SK-N-SH (cell line): ENCODE measurements at regions not wholly inside any gene's neighbourhood (a gene's known extent, or its start where the extent isn't known, plus 50 kb on each side); places are given as distances from the start of the nearest gene placed in this dataset.

Experiments
- CTCF ChIA-PET: fragments of 300-600, 350-600 bp; formaldehyde crosslinking; extraction: SDS; loops from one replicate; lab custom pipeline; 2021; lab: Yijun Ruan, JAX
- POLR2A ChIA-PET: fragments of 350-600 bp; sonication (Branson Sonifier 250); formaldehyde crosslinking; extraction: SDS; loops from one replicate; lab custom pipeline; 2020; ENCODE audit warnings: antibody characterized with exemption, inconsistent platforms; lab: Yijun Ruan, JAX
- DNase-seq: peaks from one replicate; pipeline ENCODE4 v3.0.0; 2012
- H2AFZ ChIP-seq: fragments of 200-600 bp; sonication (generic); 2 replicates; pipeline ENCODE4 v1.8.1; 2016; ENCODE audit warnings: antibody characterized with exemption, mild to moderate bottlenecking, low read depth
- H3F3A ChIP-seq: fragments of 200-600 bp; sonication (generic); replicated peaks from 2 replicates; pipeline ENCODE3; 2016; ENCODE audit warnings: antibody characterized with exemption, mild to moderate bottlenecking; ENCODE audit not compliant: insufficient read depth
- H3K27ac ChIP-seq, 2 experiments: fragments of 200-500 bp in 1 of 2; fragments of 200-600 bp in 1 of 2; sonication (Bioruptor generic) in 1 of 2; sonication (generic), shearing (Covaris generic) in 1 of 2; 2 replicates each; pipeline versions ENCODE4 v1.5.1 to v1.6.1; 2014 to 2016; ENCODE audit warnings: low read depth in 2 of 2, inconsistent platforms in 1 of 2, low read length in 1 of 2, mild to moderate bottlenecking in 1 of 2, mixed read lengths in 1 of 2
- H3K27me3 ChIP-seq: fragments of 200-600 bp; sonication (generic), shearing (Covaris generic); 2 replicates; pipeline ENCODE4 v1.6.1; 2016; ENCODE audit warnings: mixed run types; ENCODE audit not compliant: insufficient read depth
- H3K36me3 ChIP-seq, 2 experiments: fragments of 200-500 bp in 1 of 2; fragments of 200-600 bp in 1 of 2; sonication (Bioruptor generic) in 1 of 2; sonication (generic) in 1 of 2; replicated peaks in 1 of 2; 2 replicates each; pipeline versions ENCODE3 to v1.5.1; 2014 to 2016; ENCODE audit warnings: low read length in 1 of 2, mild to moderate bottlenecking in 1 of 2; ENCODE audit not compliant: insufficient read depth in 2 of 2, control insufficient read depth in 1 of 2
- H3K4me1 ChIP-seq, 2 experiments: fragments of 200-500 bp in 1 of 2; fragments of 200-600 bp in 1 of 2; sonication (Bioruptor generic) in 1 of 2; sonication (generic), shearing (Covaris generic) in 1 of 2; 2 replicates each; pipeline versions ENCODE4 v1.5.1 to v1.6.1; 2014 to 2016; ENCODE audit warnings: low read depth in 1 of 2, low read length in 1 of 2, mixed run types in 1 of 2; ENCODE audit not compliant: insufficient read depth in 2 of 2, control insufficient read depth in 1 of 2
- H3K4me2 ChIP-seq: fragments of 200-600 bp; sonication (generic), shearing (Covaris generic); 2 replicates; pipeline ENCODE4 v1.6.1; 2017; ENCODE audit warnings: mixed run types
- H3K4me3 ChIP-seq, 2 experiments: fragments of 200-500 bp in 1 of 2; fragments of 200-600 bp in 1 of 2; sonication (Bioruptor generic) in 1 of 2; sonication (generic), shearing (Covaris generic) in 1 of 2; 2 replicates each; pipeline versions ENCODE4 v1.5.1 to v1.8.1; 2014 to 2016; ENCODE audit warnings: low read depth in 2 of 2, inconsistent platforms in 1 of 2, low read length in 1 of 2, mild to moderate bottlenecking in 1 of 2, mixed read lengths in 1 of 2, moderate library complexity in 1 of 2
- H3K79me2 ChIP-seq: fragments of 200-600 bp; sonication (generic); 2 replicates; pipeline ENCODE4 v1.8.1; 2017; ENCODE audit warnings: mild to moderate bottlenecking; ENCODE audit not compliant: insufficient read depth
- H3K9ac ChIP-seq: fragments of 200-600 bp; sonication (generic); 2 replicates; pipeline ENCODE4 v1.6.1; 2017; ENCODE audit warnings: mixed run types
- H3K9me2 ChIP-seq: fragments of 200-600 bp; sonication (generic); 2 replicates; pipeline ENCODE4 v1.6.1; 2017; ENCODE audit warnings: mixed run types
- H3K9me3 ChIP-seq: fragments of 200-600 bp; sonication (generic); 2 replicates; pipeline ENCODE4 v1.6.1; 2017; ENCODE audit warnings: mixed run types, mild to moderate bottlenecking, moderate library complexity
- H4K20me1 ChIP-seq: fragments of 200-600 bp; sonication (generic); 2 replicates; pipeline ENCODE4 v1.6.1; 2017; ENCODE audit warnings: mild to moderate bottlenecking, mixed run types; ENCODE audit not compliant: insufficient read depth
- ELF1 ChIP-seq: IDR thresholded peaks from 2 replicates; pipeline ENCODE4 v1.4.0; 2012
- EP300 ChIP-seq, 2 experiments: IDR thresholded peaks; 2 replicates each; pipeline versions ENCODE4 v1.4.0 to v1.6.1; 2012; ENCODE audit warnings: borderline replicate concordance in 1 of 2, low read depth in 1 of 2, low read length in 1 of 2
- EZH2phosphoT487 ChIP-seq: fragments of 200-600 bp; sonication (generic); IDR thresholded peaks from 2 replicates; pipeline ENCODE4 v1.6.1; 2017; ENCODE audit warnings: low read depth, mixed run types, mild to moderate bottlenecking, antibody characterized with exemption, moderate library complexity, borderline replicate concordance
- FOSL2 ChIP-seq: IDR thresholded peaks from 2 replicates; pipeline ENCODE4 v1.4.0; 2012; ENCODE audit warnings: low read depth, mild to moderate bottlenecking, moderate library complexity, borderline replicate concordance
- GATA2 ChIP-seq: sonication (generic); formaldehyde crosslinking; IDR thresholded peaks from 2 replicates; pipeline ENCODE4 v1.5.0; 2020; ENCODE audit warnings: mild to moderate bottlenecking, missing genetic modification reagents
- IRF3 ChIP-seq: fragments of 150-350 bp; IDR thresholded peaks from 2 replicates; pipeline ENCODE4 v1.6.1; 2016; ENCODE audit warnings: mild to moderate bottlenecking, low read depth, low read length
- NFIC ChIP-seq: IDR thresholded peaks from 2 replicates; pipeline ENCODE4 v1.4.0; 2012; ENCODE audit warnings: borderline replicate concordance
- NRF1 ChIP-seq: IDR thresholded peaks from 2 replicates; pipeline ENCODE4 v1.6.1; 2012; ENCODE audit warnings: low read depth, mild to moderate bottlenecking, low read length
- PBX3 ChIP-seq: IDR thresholded peaks from 2 replicates; pipeline ENCODE4; 2012
- POLR2AphosphoS5 ChIP-seq: IDR thresholded peaks from 2 replicates; pipeline ENCODE4 v1.6.1; 2012; ENCODE audit warnings: low read depth, low read length
- RCOR1 ChIP-seq: fragments of 150-350 bp; IDR thresholded peaks from 2 replicates; pipeline ENCODE4 v1.6.1; 2017; ENCODE audit warnings: antibody characterized with exemption, low read length
- RXRA ChIP-seq: IDR thresholded peaks from 2 replicates; pipeline ENCODE4 v1.4.0; 2012; ENCODE audit warnings: low read depth, mild to moderate bottlenecking, borderline replicate concordance
- USF2 ChIP-seq: fragments of 150-350 bp; IDR thresholded peaks from 2 replicates; pipeline ENCODE4 v1.6.1; 2017; ENCODE audit warnings: antibody characterized with exemption, low read length, low read depth, borderline replicate concordance
- YY1 ChIP-seq: IDR thresholded peaks from 2 replicates; pipeline ENCODE4 v1.4.0; 2012; ENCODE audit warnings: low read depth, mild to moderate bottlenecking
- ZBTB33 ChIP-seq: IDR thresholded peaks from 2 replicates; pipeline ENCODE4 v1.4.0; 2012; ENCODE audit warnings: low read depth, borderline replicate concordance
- WGBS: methylation state at CpG from one replicate; pipeline ENCODE4 v1.1.6; 2017; ENCODE audit warnings: low lambda C conversion rate; 5-methylcytosine and 5-hydroxymethylcytosine counted together

- ChIA-PET CTCF (interaction anchor here (1.1 to 1.5 kb wide), 3 partner anchors 11 to 148 kb away, joined by 3 to 4 read pairs (median 3); no protein-coding TSS in a partner anchor), POLR2A (no interaction called here)
- Histone ChIP-seq H3K4me2 (no peak overlapping the region), H3K9ac (no peak overlapping the region), H4K20me1 (no peaks in the 10 kb centered on the region), H3F3A (no peaks in the 10 kb centered on the region), H3K79me2 (no peaks in the 10 kb centered on the region), H3K4me3 (no peak overlapping the region), H3K9me2 (no peaks in the 10 kb centered on the region), H2AFZ (no peak overlapping the region), H3K9me3 (no peaks in the 10 kb centered on the region), H3K27me3 (peaks cover 8% of the 10 kb centered on the region; the same call in 1 of the 2 replicates), H3K27ac (no peak overlapping the region), H3K36me3 (no peaks in the 10 kb centered on the region), H3K4me1 (peaks cover 0 to 8% of the 10 kb centered on the region in 2 experiments; a peak in 1 of 4 replicates)
- no peak for TF ChIP-seq POLR2AphosphoS5
- no peak for TF ChIP-seq NRF1
- TF ChIP-seq RXRA, result no peak
- TF ChIP-seq ZBTB33, result no peak
- TF ChIP-seq EZH2phosphoT487, result no peak
- TF ChIP-seq RCOR1, result no peak
- no peak for TF ChIP-seq YY1
- TF ChIP-seq IRF3, result no peak
- no peak for TF ChIP-seq ELF1
- no peak for TF ChIP-seq EP300 (IDR thresholded peaks at IDR 0.05; ENCODE audit: borderline replicate concordance in 1 of 2, low read depth in 1 of 2, low read length in 1 of 2)
- TF ChIP-seq GATA2, result no peak
- no peak for DNase-seq
These were observed 68.9 kb upstream of the CAPRIN1 start for GRCh38 chr11:33982661-33983060.

GRCh38 chr11:33980897-33981296, 70.6 kb upstream of the CAPRIN1 start:
- Histone ChIP-seq H3K9me2 (no peaks in the 10 kb centered on the region), H3K27ac (no peak overlapping the region), H4K20me1 (no peaks in the 10 kb centered on the region), H3K79me2 (no peaks in the 10 kb centered on the region), H3F3A (no peaks in the 10 kb centered on the region), H2AFZ (no peak overlapping the region), H3K9me3 (no peaks in the 10 kb centered on the region), H3K9ac (no peak overlapping the region), H3K4me1 (peaks cover 0 to 10% of the 10 kb centered on the region in 2 experiments; a peak in 1 of 4 replicates), H3K4me3 (no peak overlapping the region), H3K36me3 (no peaks in the 10 kb centered on the region), H3K4me2 (no peak overlapping the region), H3K27me3 (peaks cover 8% of the 10 kb centered on the region; the same call in 1 of the 2 replicates)
- POLR2A ChIA-PET, result no interaction called here
- no peak for TF ChIP-seq PBX3
- TF ChIP-seq FOSL2, result no peak
- TF ChIP-seq NFIC, result no peak
- TF ChIP-seq USF2, result no peak
- CTCF ChIA-PET, result interaction anchor here (0.9 to 2.7 kb wide), 7 partner anchors 10 to 194 kb away, joined by 3 to 14 read pairs (median 4); no protein-coding TSS in a partner anchor
- WGBS, result 86% methylated on average over 3 of the region's 3 CpGs
- no peak for DNase-seq
